ENCODE measurements at regions not wholly inside any gene's neighbourhood (a gene's known extent, or its start where the extent isn't known, plus 50 kb on each side); places are given as distances from the start of the nearest gene placed in this dataset.
"Not testable (repeated sequence)": the region's sequence is repeated elsewhere in the genome, so short reads cannot be mapped to it uniquely, and the experiment has no call there.

DNA sequence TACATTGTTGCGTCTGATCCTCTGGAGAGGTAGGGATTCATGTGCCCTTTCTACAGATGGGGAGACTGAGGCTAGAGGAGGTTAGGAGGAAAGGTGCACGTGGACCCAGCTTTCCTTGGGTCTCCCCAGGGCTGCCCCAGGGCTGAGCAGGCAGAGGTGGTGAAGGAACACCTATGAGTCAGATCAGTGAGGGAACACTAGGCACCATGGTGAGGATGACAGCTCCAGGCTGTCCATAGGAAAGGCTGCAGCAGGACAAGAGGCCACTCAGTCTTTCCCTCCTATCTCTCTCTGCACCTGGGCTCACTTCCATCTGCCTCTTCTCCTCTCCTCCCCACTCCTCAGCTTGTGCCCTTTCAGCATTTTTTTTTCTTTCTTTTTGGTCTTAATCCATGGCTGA is 138.0 kb upstream of the TRIM73 start:
- DNase-seq (ENCODE audit: low spot score in 2 of 2); H3K4me3 ChIP-seq (ENCODE audit: low read depth, poor library complexity, severe bottlenecking); intact Hi-C loops (cut with DNase I; ENCODE audit: low total_unique reads): not testable (repeated sequence)
- no CpG with 5 or more reads among the region's 2 CpGs for WGBS, 2 donors

DNA sequence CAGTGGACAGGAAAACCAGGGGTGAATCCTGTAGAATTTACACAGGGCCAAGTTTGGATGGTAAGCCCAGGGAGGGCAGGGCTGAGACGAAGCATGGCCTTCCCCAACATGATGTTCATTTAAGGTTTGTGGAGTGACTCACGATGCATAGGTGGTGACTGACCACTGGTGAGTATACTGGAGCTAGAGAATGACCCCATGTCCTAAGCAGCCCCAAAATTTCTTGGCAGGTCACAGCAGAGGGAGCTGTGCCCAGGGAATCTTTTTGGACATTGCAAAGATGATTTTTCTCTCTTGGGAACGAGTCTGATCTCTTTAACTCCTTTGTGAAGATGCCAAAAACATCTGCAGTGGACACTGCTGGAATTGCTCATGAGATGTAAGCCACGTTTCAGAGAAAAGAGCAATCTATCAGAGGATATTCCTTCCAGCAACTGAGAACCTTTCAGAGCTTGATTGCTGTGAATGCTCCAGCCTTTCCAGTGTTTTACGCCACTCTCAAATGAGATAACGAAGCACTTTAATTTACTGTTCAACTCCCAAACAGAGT is 135.9 kb upstream of the TRIM73 start:
- DNase-seq (ENCODE audit: low spot score in 2 of 2); intact Hi-C loops (cut with DNase I; ENCODE audit: low total_unique reads); H3K4me3 ChIP-seq (ENCODE audit: low read depth, poor library complexity, severe bottlenecking): not testable (repeated sequence)
- WGBS, 2 donors: 62 to 100% methylated on average over 2 to 3 of the region's 6 CpGs

DNA sequence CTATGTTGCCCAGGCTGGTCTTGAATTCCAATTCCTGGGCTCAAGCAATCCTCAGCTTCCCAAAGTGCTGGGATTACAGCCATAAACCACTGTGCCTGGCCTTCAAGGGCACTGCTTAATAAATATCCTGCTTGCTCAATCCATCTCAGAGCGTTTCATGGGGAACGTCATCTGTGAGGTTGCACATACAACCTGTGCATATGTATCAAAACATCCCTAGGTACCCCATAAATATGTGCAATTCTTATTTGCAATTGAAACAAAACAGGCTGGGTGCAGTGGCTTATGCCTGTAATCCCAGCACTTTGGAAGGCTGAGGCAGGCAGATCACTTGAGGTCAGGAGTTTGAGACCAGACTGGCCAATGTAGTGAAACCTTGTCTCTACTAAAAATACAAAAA is 133.8 kb upstream of the TRIM73 start:
- WGBS, 2 donors: no CpG with 5 or more reads among the region's 2 CpGs
- intact Hi-C loops (cut with DNase I; ENCODE audit: low total_unique reads); H3K4me3 ChIP-seq (ENCODE audit: low read depth, poor library complexity, severe bottlenecking); DNase-seq (ENCODE audit: low spot score in 2 of 2): not testable (repeated sequence)

DNA sequence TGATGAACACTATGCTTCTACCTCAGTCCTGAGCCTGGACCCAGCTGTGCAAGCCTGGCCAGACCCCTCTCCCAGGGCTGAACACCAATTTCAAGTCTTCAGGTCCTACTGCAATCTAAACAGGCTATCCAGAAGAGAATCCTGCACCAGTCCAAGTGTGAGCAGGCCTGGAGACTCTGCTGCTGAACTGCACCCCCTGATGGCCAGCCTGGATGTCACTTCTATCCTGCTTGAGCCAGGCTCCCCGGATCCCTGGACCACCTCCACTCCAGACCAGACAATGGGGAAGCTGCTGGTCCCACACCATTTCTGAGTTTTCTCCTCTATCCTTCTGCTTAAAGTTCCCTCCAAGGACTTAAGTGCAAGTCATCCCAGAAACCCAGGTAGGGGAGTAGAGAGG is 127.3 kb upstream of the TRIM73 start:
- intact Hi-C loops (cut with DNase I; ENCODE audit: low total_unique reads); DNase-seq (ENCODE audit: low spot score in 2 of 2); H3K4me3 ChIP-seq (ENCODE audit: low read depth, poor library complexity, severe bottlenecking): not testable (repeated sequence)
- no CpG with 5 or more reads among the region's 1 CpG for WGBS, 2 donors

DNA sequence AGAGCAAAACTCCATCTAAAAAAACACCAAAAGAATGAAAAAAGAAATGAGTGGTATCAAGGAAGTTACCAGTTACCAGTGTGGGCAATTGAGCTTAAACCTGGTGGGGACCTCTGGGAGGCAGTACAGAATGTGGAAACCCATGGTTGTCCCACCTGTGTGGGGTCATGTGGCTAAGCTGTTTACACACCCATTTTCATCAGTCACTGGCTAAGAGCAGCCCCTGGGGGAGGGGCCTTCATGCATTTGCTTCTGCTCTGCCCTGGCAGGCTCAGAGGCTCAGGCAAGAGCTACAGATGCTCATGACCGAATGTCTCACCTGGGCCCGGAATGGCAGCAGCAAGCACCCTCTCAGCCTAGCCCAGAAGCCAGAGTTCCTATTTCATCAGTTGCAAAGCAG is 126.3 kb upstream of the TRIM73 start:
- H3K4me3 ChIP-seq (ENCODE audit: low read depth, poor library complexity, severe bottlenecking); intact Hi-C loops (cut with DNase I; ENCODE audit: low total_unique reads); DNase-seq (ENCODE audit: low spot score in 2 of 2): not testable (repeated sequence)
- no CpG with 5 or more reads among the region's 2 CpGs for WGBS, 2 donors

DNA sequence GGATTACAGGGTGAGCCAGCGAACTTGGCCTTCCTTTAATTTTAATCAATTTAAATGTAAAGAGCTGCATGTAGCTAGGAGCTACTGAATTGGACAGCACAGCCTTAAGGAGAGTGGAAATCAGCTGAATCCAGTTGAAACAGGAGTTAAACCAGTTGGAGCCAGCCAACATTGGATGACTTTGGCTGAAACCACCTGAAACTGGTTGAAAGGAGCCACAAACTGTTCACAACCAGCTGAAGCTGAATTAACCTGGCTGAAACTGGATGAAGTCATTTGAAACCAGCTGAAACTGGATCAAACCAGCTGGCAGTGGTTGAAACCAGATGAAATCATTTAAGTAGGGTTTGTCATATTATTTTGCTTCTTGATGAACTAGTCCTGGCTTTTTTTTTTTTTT is 121.3 kb upstream of the TRIM73 start:
- intact Hi-C loops (cut with DNase I; ENCODE audit: low total_unique reads); H3K4me3 ChIP-seq (ENCODE audit: low read depth, poor library complexity, severe bottlenecking); DNase-seq (ENCODE audit: low spot score in 2 of 2): not testable (repeated sequence)
- WGBS, 2 donors: no CpG with 5 or more reads among the region's 1 CpG

All from lower leg skin (tissue), 3 donors.